ENCODE measurements at regions not wholly inside any gene's neighbourhood (a gene's known extent, or its start where the extent isn't known, plus 50 kb on each side); places are given as distances from the start of the nearest gene placed in this dataset.

DNA sequence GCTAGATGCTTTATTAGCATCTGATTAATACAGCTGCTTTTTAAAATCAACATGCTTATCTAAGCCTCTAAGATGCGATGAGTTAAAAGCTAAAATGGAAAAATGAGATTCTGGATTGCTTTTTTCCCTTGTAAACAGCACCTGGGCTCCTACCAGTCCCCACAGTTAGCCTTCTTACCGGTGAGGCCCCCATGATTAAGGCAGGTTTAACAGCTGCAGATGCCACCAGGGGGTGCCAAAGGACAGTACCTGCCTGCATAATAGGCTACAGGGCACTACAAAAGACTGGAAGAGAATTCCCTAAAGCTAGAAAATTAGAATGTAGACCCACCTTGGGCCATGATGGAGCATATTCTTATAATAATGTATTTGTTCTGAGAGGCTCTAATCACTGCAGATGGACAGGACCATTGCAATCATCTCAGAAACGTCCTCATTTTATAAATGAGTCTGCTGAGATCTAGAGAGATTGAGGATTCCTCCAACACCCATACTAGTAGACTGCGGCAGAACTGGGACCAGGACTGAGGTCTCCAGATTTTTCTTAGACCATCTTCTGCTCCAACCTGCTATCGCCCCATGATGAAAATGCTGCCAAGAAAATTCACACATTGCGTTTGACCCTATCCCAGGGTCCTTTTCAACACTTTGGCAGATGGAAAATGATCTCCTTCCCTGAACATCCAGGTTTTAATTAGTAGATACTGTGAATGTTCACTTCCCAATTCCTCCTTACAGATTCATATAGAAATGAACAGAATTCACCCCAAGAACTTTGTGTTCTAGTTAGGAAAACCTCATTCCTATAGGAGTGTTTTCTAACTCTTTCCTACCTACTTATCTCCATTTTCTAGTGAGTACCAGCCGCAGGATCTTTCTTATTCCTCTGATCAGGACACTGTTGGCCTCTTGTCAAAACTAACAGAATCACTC is 148.8 kb downstream of the RPS12 start:
- DNase-seq (ENCODE audit: low read depth) = peak; percentile 77
- no peak overlapping the region for H3K4me3 ChIP-seq (ENCODE audit: low read length)
- TF ChIP-seq, protein P1, sequence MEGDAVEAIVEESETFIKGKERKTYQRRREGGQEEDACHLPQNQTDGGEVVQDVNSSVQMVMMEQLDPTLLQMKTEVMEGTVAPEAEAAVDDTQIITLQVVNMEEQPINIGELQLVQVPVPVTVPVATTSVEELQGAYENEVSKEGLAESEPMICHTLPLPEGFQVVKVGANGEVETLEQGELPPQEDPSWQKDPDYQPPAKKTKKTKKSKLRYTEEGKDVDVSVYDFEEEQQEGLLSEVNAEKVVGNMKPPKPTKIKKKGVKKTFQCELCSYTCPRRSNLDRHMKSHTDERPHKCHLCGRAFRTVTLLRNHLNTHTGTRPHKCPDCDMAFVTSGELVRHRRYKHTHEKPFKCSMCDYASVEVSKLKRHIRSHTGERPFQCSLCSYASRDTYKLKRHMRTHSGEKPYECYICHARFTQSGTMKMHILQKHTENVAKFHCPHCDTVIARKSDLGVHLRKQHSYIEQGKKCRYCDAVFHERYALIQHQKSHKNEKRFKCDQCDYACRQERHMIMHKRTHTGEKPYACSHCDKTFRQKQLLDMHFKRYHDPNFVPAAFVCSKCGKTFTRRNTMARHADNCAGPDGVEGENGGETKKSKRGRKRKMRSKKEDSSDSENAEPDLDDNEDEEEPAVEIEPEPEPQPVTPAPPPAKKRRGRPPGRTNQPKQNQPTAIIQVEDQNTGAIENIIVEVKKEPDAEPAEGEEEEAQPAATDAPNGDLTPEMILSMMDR (IDR thresholded peaks at IDR 0.05; ENCODE audit: insufficient read depth, low read depth, low read length, missing control alignments) = peak; percentile 95

DNA sequence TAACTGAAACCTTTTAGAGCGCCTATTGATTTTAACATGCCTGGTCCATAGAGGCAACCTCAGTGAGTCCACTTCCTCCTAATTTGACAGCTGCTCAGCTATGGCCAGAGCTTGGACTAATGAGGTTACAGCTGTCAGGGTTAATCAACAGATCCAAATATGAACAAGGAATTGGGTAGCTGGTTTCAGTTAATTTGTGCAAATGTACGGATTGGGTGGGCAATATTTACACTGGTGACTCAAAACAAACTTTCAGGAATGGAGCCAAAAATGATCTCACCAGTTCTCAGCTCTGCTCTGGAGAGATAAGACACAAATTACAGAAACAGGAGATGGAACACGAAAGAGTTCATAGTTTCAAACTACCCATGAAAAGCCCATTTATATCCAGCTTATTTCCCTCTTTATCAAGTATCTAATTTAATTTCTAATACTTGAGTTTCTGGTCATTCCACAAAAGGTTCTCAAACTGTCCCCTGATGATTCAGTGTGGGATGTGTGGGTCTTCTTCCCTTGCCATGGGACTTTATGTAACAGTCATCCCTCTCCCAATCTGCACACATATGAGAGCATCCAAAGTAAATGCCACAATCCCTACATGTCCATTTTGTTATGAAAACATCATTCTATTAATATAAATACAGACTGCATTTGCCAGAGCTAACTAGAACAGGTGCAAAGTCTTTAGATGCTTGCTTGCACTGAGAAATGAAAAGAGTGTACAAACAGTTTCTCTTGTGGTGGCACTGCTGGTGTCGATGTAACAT is 149.9 kb downstream of the RPS12 start:
- peak; percentile 40 for DNase-seq (ENCODE audit: low read depth)
- H3K4me3 ChIP-seq (ENCODE audit: low read length) = no peak overlapping the region
- TF ChIP-seq, protein P1 (IDR thresholded peaks at IDR 0.05; ENCODE audit: insufficient read depth, low read depth, low read length, missing control alignments) = no peak

DNA sequence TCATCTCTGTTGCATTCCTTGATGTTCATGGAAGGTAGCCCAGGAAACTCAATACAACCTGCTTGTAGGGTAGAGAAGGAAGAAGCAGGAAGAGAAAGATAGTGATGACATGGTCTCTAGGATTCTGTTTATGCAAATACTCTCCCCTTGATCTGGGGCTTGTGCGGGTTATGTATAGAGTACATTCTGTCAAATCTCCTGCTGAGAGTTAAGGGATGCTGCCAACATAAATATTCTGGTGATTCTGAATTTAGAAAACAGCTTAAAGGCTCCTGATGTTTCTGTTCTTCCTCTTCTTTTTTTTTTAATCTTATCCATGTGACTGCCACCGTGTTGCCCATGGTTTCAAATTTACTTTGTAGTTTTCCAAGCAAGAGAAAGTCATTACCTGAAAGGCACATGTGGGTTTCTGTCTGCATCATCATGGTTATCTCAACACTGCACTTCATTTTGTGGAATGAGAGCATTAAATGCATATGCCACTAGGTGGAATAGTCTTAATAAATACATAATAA is 150.6 kb downstream of the RPS12 start:
- TF ChIP-seq, protein P1 (IDR thresholded peaks at IDR 0.05; ENCODE audit: insufficient read depth, low read depth, low read length, missing control alignments) = peak; percentile 11
- H3K4me3 ChIP-seq (ENCODE audit: low read length) = no peak overlapping the region
- no peak for DNase-seq (ENCODE audit: low read depth)

DNA sequence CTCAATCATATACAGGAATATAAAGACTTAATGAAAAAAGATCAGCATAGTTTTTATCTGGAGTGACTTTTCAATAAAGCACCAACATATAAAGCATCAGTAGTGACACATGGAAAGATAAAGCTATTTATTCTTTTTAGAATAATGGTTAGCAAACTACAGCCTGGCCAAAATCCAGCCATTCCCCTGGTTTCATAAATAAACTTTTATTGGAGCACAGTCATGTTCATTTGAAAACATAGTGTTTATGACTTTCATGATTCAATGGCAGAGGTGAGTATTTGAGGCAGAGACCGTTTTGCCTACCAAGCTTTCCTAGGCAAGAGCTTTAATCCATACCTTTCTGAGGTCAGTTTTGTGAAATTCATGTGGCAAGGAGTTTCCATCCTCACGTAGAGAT is 153.5 kb downstream of the RPS12 start:
- TF ChIP-seq, protein P1 (IDR thresholded peaks at IDR 0.05; ENCODE audit: insufficient read depth, low read depth, low read length, missing control alignments) = no peak
- DNase-seq (ENCODE audit: low read depth) = no peak
- H3K4me3 ChIP-seq (ENCODE audit: low read length) = no peak overlapping the region

DNA sequence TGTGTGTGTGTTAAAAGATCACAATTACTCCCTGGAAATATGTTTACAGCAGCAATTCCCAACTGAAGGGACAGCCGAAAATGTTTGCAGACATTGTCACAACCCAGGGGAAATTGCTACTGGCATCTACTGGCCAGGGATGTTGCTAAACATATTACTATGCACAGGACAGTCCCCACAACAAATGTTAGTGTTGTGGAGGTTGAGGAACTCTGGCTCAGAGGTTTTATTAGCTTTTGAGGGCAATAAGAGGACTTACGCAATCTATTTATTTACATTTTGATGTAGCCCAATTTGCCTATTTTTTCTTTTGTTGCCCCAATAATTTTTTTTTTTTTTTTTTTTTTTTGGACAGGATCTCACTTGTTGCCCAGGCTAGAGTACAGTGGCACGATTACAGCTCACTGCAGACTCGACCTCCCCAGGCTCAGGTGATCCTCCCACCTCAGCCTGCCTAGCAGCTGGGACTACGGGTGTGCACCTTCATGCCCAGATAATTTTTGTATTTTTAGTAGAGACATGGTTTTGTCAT is 154.1 kb downstream of the RPS12 start:
- DNase-seq (ENCODE audit: low read depth) = no peak
- TF ChIP-seq, protein P1 (IDR thresholded peaks at IDR 0.05; ENCODE audit: insufficient read depth, low read depth, low read length, missing control alignments) = no peak
- H3K4me3 ChIP-seq (ENCODE audit: low read length) = no peak overlapping the region

DNA sequence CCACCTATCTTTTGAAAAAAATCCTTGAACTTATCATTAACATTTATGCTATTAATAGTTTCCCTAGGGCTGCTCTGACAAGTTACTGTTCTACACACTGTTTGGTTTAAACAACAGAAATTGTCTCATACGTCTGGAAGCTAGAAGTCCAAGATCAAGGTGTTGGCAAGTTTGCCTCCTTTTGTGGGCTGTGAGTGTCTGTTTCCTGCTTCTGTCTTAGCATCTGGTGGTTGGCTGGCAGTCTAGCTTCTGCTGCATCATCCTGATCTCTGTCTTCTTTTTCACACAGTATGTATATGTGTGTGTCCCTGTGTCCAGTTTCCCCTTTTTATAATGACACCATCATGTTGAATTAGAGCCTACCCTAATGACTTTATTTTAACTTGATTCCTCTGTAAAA is 154.8 kb downstream of the RPS12 start:
- TF ChIP-seq, protein P1 (IDR thresholded peaks at IDR 0.05; ENCODE audit: insufficient read depth, low read depth, low read length, missing control alignments) = no peak
- H3K4me3 ChIP-seq (ENCODE audit: low read length) = no peak overlapping the region
- peak; percentile 35 for DNase-seq (ENCODE audit: low read depth)

All from epithelial cell of esophagus (primary cell).